ENCODE measurements at regions not wholly inside any gene's neighbourhood (a gene's known extent, or its start where the extent isn't known, plus 50 kb on each side); places are given as distances from the start of the nearest gene placed in this dataset.
A peak's percentile ranks its signal among the peaks of the same experiment; 100 is the strongest.

DNA sequence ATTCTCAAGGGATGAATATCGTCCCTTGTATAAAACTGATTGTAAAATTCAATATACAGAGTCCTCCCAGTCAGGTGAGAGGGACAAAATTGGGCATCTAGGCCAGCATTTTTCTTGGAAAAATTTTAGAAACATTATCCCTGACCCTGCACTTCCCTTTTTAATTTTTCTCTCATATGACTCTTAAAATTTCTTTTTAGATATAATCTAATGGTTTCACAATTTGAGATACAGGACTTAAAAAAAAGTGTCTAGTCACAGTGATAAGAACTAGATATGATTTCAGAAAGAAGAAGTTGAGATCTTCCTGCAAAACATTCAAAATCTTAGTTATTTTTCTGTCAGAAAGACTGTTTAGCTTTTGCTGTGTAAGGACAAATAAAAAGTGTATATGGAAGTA, 270.8 kb upstream of the PPFIA2 start:
- no peak for DNase-seq

DNA sequence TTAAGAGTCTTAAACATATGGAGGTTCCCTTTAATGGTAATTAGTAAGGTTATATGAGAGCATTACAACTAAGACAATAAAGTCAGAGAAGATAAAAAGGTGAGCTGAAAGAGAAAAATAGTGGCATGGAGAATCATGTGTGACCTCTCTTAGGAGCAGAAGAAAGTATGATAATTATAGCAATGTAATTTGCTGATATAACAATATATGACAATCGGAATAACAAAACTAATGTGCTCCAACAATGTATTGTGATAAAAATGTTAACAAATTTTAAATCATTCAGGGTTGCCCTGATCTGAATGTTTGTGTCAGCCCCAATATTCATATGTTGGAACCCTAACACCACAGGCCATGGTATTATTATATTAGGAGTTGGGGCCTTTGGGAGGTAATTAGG, 269.6 kb upstream of the PPFIA2 start:
- no peak for DNase-seq

DNA sequence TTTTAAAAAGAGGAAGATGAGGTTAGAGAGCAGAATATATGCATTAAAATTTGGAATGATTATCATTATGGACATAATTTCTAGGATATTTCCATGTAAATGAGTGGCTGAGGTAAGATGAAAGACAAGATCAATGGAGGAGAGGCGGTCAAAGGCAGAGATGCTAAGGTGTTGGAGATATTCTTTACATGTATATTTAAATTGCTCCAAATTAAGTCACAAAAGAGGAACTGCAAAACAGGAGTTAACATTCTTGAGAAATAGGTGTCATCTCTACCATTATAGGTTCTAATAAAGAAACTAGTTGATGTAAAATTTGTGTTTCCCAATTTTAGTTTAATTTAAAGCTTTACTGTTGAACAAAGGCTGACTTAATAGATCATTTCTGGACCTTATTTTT, 268.5 kb upstream of the PPFIA2 start:
- DNase-seq, result no peak

- DNase-seq, result no peak
Observed at GRCh38 chr12:82025462-82025861, 266.3 kb upstream of the PPFIA2 start.

GRCh38 chr12:82019533-82019932, 260.4 kb upstream of the PPFIA2 start:
- DNase-seq, result no peak

GRCh38 chr12:82015623-82016347, 256.6 kb upstream of the PPFIA2 start:
- no peak for DNase-seq

DNA sequence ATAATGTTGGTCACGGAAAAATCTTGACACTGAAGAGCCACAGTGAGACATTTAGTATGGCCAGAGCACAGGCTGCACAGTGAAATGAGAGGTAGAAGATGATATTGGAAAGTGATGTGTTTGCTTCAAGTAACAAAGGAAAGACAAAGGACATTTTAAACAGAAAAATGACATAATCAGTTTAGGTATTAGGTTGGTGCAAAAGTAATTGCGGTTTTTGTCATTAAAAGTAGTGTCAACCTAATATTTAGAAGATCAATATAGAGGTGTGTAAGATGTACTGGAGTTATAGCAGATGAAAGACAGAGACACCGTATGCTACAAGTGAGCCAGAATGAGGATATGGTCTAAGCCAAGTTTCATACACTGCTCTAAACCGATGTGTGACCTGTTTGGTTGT, 253.0 kb upstream of the PPFIA2 start:
- DNase-seq, result no peak

DNA sequence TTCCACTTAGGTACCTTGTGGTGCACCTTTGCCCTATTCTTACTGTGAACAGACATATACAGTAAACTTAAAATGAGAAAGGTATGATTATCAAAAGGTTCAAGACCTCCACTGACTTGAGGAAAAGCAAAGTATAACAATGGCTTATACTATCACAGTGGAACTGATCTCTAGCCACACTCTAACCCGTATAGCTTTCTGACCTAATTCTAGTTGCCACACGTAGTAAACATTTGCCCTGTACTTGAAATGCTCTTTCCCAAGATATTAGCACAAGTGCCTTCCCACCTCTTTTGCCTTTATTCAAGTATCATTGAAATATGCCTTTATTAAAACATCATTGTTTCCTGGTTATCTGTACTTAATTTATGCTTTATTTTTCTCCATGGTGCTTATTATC, 250.4 kb upstream of the PPFIA2 start:
- DNase-seq, result no peak

- DNase-seq, result no peak
Observed at GRCh38 chr12:82008251-82008650, 249.1 kb upstream of the PPFIA2 start.

DNA sequence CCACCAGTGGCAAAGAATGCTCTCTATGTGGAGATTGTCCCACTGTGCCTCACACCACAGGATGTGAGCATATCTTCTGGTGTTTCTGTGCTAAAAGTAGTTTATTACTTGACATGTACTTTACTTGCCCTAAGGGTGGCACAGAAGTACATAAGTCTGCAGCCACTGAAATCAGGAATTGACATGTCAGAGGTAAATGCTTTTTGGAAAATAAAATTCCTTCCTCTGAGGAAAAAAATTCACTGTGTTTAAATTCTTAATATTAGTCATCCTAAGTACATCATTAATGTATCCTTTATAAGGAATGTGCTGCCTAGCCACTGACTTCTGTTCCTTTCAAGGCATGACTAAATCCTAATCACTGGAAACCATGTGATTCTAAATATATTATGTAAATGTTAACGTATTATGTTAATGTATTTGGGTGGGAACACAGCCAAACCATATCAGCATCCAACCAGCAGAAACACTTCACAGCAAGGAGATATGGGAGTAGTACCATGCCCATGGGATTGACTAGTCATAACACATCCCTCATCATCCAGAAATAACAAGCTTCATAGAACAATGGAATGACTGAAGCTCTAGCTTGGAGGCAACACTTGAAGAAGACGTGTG, 239.7 kb upstream of the PPFIA2 start:
- DNase-seq, result no peak

DNA sequence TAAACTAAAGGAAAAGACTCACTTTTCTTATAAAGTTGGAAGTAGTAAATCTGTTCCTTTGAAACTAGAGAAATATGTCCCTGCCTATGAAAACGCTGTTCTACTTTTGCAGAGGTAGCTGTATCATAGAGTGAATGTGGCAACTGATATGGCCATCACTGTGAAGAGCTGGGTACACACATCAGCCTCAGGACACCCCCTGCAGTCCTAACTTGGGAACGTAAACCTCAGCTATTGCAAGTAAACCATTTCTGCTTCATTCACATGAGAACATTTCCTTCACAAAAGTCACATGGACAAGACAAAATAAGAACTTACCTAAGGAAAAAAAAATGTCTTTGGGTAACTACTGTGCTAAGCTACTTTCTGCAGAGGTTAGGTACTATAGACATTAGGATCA, 233.3 kb upstream of the PPFIA2 start:
- peak; percentile 1 for DNase-seq

GRCh38 chr12:81991868-81992267, 232.7 kb upstream of the PPFIA2 start:
- no peak for DNase-seq

GRCh38 chr12:81988362-81988761, 229.2 kb upstream of the PPFIA2 start:
- no peak for DNase-seq

DNA sequence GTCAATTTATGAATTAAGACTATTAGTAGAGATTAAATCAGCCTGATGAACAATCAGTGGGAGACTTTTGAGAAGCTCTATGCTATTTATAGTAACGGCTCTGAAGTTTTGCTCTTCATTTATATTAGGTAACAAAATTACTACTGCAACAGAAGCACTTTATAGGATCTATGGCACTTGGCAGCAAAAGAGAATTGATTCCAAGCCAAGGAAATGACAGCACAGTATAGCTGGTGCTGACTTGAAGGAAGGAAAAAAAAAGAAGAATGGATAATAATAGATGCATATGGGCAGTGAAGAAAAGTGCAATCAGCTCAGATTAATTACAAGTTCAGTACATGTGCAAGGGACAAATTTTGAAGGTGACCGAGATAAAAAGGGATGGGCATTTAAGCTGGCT, 228.2 kb upstream of the PPFIA2 start:
- DNase-seq, result no peak

DNA sequence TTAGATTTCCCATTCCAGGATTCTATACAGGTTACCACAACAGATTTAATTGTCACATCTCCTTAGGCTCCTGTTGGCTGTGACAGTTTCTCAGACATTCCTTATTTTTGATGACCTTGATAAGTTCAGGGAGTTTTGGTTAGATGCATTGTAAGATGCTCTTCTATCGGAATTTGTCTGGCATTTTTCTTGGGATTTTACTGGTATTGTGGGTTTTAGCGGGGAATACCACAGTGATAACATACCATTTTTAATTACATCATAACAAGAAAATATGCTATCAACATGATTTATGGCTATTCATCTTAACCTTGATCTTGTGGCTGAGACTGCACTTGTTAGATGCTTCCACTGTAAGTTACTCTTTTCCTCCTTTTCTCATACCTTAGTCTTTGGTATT, 217.5 kb upstream of the PPFIA2 start:
- no peak for DNase-seq

DNA sequence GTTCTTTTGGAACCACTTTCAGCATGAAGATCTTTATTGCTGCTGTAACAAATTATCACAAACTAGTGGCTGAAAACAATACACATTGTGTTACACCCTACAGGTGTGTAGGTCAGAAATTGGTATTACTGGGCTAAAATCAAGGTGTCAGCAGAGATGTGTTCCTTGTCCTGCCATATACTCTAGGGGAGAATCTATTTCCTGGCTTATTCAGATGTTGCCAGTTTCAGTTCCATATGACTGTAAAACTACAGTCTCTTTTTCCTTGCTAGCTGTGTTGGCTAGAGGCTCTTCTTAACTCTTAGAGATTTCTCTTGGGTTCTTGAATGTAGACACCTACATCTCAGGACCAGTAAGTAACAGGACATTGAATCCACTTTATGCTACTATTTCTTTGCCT, 215.6 kb upstream of the PPFIA2 start:
- DNase-seq, result no peak

DNA sequence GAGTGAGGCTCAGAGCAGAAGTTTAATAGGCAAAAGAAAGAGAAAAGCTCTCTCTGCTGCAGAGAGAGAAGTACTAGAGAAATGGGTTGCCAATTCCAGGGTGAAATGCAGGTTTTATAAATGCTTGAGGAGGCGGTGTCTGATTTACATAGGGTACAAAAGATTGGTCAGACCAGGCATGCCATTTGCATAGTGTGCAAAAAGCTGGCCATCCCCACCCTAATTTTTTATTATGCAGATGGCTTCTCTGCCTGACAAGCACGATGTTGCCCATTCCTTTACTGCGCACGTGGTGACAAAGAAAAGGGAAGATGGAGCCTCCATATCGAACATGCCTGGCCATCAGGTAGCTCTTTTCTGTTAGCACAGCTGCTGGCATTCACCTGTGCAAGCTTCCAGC, 209.3 kb upstream of the PPFIA2 start:
- DNase-seq, result no peak

DNA sequence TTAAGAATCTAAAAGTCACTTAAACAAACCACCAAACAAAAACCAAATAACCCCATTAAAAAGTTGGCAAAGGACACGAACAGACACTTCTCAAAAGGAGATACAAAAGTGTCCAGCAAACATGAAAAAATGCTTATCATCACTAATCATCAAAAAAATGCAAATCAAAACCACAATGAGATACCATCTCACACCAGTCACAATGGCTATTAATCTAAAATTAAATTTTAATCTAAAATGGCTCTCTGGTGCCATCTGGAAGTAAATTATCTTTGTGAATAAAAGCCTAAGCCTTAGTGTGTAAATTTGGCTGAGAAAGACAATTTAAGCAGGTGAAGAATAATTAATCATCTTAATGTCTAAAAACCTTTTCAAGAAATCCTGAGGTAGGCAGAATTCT, 204.5 kb upstream of the PPFIA2 start:
- DNase-seq, result no peak

DNA sequence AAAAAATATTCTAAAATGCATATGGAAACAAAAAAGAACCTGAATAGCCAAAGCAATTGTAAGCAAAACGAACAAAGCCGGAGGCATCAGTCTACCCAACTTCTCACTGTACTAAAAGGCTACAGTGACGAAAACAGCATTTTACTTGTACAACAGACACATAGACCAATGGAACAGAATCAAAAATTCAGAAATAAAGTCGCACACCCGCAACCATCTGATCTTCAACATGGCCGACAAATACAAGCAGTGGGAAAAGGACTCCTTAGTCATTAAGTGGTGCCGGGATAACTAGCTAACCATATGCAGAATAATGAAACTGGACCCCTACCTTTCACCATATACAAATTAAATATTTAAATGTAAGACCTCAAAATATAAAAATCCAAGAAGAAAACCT, 203.9 kb upstream of the PPFIA2 start:
- DNase-seq, result no peak

DNA sequence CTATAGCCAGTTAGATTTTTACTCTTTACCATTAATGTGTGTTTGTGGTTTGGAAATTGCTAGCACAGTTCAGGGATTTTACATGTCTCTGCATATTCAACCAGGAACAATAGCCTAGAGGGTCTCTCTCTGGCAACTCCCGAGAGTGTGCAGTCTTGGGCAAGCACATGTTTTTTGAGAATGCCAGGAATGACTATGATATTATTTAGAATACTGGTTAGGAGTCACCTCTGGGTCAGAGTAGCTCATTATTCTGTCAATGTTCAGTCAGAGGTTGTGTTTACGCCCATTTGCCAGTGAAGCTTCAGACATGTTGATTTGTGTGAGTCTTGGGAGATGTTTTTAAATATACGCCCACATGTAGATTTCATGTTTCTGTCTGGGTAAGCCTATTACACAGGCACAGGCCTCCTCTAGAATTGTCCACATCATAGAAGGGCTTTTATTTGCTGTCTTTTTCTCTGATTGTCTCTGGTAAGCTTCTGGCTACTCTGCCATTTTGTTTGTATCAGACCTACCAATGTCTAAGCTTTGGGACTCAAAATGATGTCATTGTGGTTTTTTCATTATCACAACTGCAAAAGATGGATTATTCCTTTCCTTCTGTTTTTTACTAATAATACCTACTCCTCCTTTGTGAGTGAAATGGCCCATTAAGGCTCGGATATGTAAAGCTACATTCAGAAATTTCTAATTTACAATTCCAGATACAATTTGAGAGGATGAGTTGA, 203.1 kb upstream of the PPFIA2 start:
- no peak for DNase-seq

GRCh38 chr12:81958406-81958805, 199.3 kb upstream of the PPFIA2 start:
- DNase-seq, result no peak

GRCh38 chr12:81957631-81958030, 198.5 kb upstream of the PPFIA2 start:
- DNase-seq, result no peak

DNA sequence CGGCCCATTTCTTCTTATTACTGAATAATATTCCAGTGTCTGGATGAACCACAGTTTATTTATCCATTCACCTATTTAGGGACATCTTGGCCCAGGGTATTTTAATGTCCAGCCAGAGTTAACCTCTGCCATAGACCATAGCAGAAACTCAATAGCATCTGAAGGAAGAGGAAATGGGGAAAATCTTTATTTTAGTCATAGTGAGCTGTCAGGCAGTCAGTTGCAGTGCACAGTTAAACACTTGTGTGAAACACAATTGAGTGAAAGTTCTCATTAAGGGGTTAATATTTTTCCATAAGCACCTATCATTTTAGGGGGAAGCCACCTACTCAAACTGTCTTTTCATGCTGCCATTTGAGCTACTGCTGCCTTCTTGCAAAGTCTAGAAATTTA, 197.3 kb upstream of the PPFIA2 start:
- no peak for DNase-seq

- DNase-seq, result no peak
Observed at GRCh38 chr12:81953541-81953940, 194.4 kb upstream of the PPFIA2 start.

Data from activated T-cell treated with anti-CD3 and anti-CD28 coated beads for 4 hours (primary cell).